Keratinocyte (primary cell): ENCODE measurements at regions not wholly inside any gene's neighbourhood (a gene's known extent, or its start where the extent isn't known, plus 50 kb on each side); places are given as distances from the start of the nearest gene placed in this dataset.

ENCODE experiments used
- CTCF ChIP-seq, 3 experiments: IDR thresholded peaks in 1 of 3; conservative IDR thresholded peaks in 1 of 3; optimal IDR thresholded peaks in 1 of 3; 2 replicates in 2 of 3; 3 replicates in 1 of 3; pipeline versions ENCODE3 to v1.5.1; 2011; ENCODE audit warnings: low read length in 3 of 3, mild to moderate bottlenecking in 3 of 3, moderate library complexity in 2 of 3, control low read depth in 1 of 3, inconsistent platforms in 1 of 3; ENCODE audit not compliant: insufficient read depth in 2 of 3; ENCODE audit errors: extremely low read depth in 1 of 3
- EZH2 ChIP-seq: IDR thresholded peaks from one replicate; pipeline ENCODE4 v1.6.1; 2012; ENCODE audit warnings: inconsistent platforms, mild to moderate bottlenecking, low read length, moderate library complexity

GRCh38 chr5:51466214-51466613 lies 83.0 kb downstream of the ISL1 start:
- TF ChIP-seq CTCF (optimal IDR thresholded peaks at IDR 0.05 in 1 of 3, IDR thresholded peaks at IDR 0.05 in 1 of 3, conservative IDR thresholded peaks at IDR 0.05 in 1 of 3; ENCODE audit: extremely low read depth in 1 of 3, insufficient read depth in 2 of 3, low read length in 3 of 3) (no peak), EZH2 (no peak)
